Thyroid gland (tissue), 4 donors: ENCODE measurements at regions not wholly inside any gene's neighbourhood (a gene's known extent, or its start where the extent isn't known, plus 50 kb on each side); places are given as distances from the start of the nearest gene placed in this dataset.
"Not testable (repeated sequence)": the region's sequence is repeated elsewhere in the genome, so short reads cannot be mapped to it uniquely, and the experiment has no call there.

Experiments
- CTCF ChIP-seq, 6 experiments: fragments of 200-600 bp in 3 of 6; fragments of 450-650 bp in 3 of 6; sonication (generic) in 3 of 6; IDR thresholded peaks; one replicate each; pipeline ENCODE4 v1.5.1; 2016 to 2019; ENCODE audit warnings: antibody characterized with exemption in 6 of 6, mild to moderate bottlenecking in 2 of 6, inconsistent platforms in 1 of 6, moderate library complexity in 1 of 6
- POLR2A ChIP-seq, 2 donors: fragments of 450-650 bp; IDR thresholded peaks; one replicate each; pipeline ENCODE4 v1.6.1; 2017; ENCODE audit warnings: antibody characterized with exemption in 2 of 2, mild to moderate bottlenecking in 2 of 2, moderate library complexity in 1 of 2

- not testable (repeated sequence) for TF ChIP-seq POLR2A, CTCF (IDR thresholded peaks at IDR 0.05)
Observed at GRCh38 chr10:61252326-61252725, 200.9 kb downstream of the TMEM26 start.
